Kidney (tissue), 13 donors: ENCODE measurements at regions not wholly inside any gene's neighbourhood (a gene's known extent, or its start where the extent isn't known, plus 50 kb on each side); places are given as distances from the start of the nearest gene placed in this dataset.

Source experiments
- DNase-seq, 5 donors: peaks; one replicate each; pipeline ENCODE4 v3.0.0-alpha.2; 2013 to 2020
- FAIRE-seq: peaks from 2 replicates; lab custom pipeline; 2012; peaks lifted over from hg19 to GRCh38; lab: Jason Lieb, UNC
- H3K27ac ChIP-seq, 2 donors: one replicate each; pipeline ENCODE4 v1.7.0; 2013; ENCODE audit warnings: low read depth in 2 of 2, low read length in 2 of 2, inconsistent platforms in 1 of 2
- H3K27me3 ChIP-seq: one replicate; pipeline ENCODE4 v1.7.1; 2013; ENCODE audit warnings: low read length, inconsistent platforms; ENCODE audit not compliant: control insufficient read depth, insufficient read depth
- H3K36me3 ChIP-seq, 3 donors: one replicate each; pipeline versions ENCODE4 v1.7.0 to v1.7.1; 2013; ENCODE audit warnings: low read length in 3 of 3, control low read depth in 1 of 3, inconsistent platforms in 1 of 3; ENCODE audit not compliant: insufficient read depth in 3 of 3, control insufficient read depth in 2 of 3
- H3K4me1 ChIP-seq, 3 donors: one replicate each; pipeline versions ENCODE4 v1.7.0 to v1.7.1; 2013; ENCODE audit warnings: low read length in 3 of 3, inconsistent platforms in 1 of 3, low read depth in 1 of 3; ENCODE audit not compliant: control insufficient read depth in 2 of 3, insufficient read depth in 2 of 3
- H3K4me3 ChIP-seq, 3 donors: one replicate each; pipeline versions ENCODE4 v1.7.0 to v1.8.1; 2013; ENCODE audit warnings: low read length in 3 of 3, control low read depth in 1 of 3, inconsistent platforms in 1 of 3
- H3K9ac ChIP-seq, 3 donors: one replicate each; pipeline versions ENCODE4 v1.7.0 to v1.7.1; 2013; ENCODE audit warnings: low read length in 3 of 3, control low read depth in 1 of 3, inconsistent platforms in 1 of 3
- H3K9me3 ChIP-seq, 3 donors: one replicate each; pipeline versions ENCODE4 v1.7.0 to v1.7.1; 2013; ENCODE audit warnings: low read length in 3 of 3, control low read depth in 1 of 3, inconsistent platforms in 1 of 3; ENCODE audit not compliant: control insufficient read depth in 2 of 3, insufficient read depth in 1 of 3
- CTCF ChIP-seq: IDR thresholded peaks from 3 replicates; pipeline ENCODE4 v1.5.1; 2012; ENCODE audit warnings: mild to moderate bottlenecking, moderate library complexity, borderline replicate concordance; ENCODE audit not compliant: insufficient read depth; ENCODE audit errors: extremely low read depth
- intact Hi-C: fragments of 100-400 bp; cut with DNase I; formaldehyde crosslinking; loops from one replicate; pipeline ENCODE4 v1.11.1; 2022
- donor health status: control.
- donor health status: control.
- donor health status: control.
- donor health status: control.
- donor health status: control.
- donor health status: DM: yes; HTN: yes; CAD: no.
- donor health status: Normal renal cell carcinoma (clear cell type).

GRCh38 chr18:53735526-53735925 lies 488.9 kb downstream of the MBD2 start:
- Histone ChIP-seq H3K36me3 (no peaks in the 10 kb centered on the region), H3K9me3 (peaks cover 0 to 2% (median 0%) of the 10 kb centered on the region in 3 donors), H3K27me3 (no peaks in the 10 kb centered on the region), H3K9ac (no peak overlapping the region), H3K4me1 (no peaks in the 10 kb centered on the region), H3K4me3 (no peak overlapping the region), H3K27ac (no peak overlapping the region)
- DNase-seq = no peak
- no peak for TF ChIP-seq CTCF
- no peak for FAIRE-seq
- intact Hi-C loops = no loop called here

- Histone ChIP-seq H3K27me3 (no peaks in the 10 kb centered on the region), H3K36me3 (no peaks in the 10 kb centered on the region), H3K4me3 (no peak overlapping the region), H3K4me1 (no peaks in the 10 kb centered on the region), H3K27ac (no peak overlapping the region), H3K9me3 (peaks cover 0 to 2% (median 0%) of the 10 kb centered on the region in 3 donors), H3K9ac (no peak overlapping the region)
- intact Hi-C loops = no loop called here
- DNase-seq = no peak
- FAIRE-seq = no peak
- no peak for TF ChIP-seq CTCF
Measured at GRCh38 chr18:53715243-53715853, 509.1 kb downstream of the MBD2 start.

- H3K4me3 ChIP-seq = no peak overlapping the region
- no peaks in the 10 kb centered on the region for H3K4me1 ChIP-seq
- H3K27me3 ChIP-seq = no peaks in the 10 kb centered on the region
- intact Hi-C loops = no loop called here
- H3K36me3 ChIP-seq = no peaks in the 10 kb centered on the region
- peaks cover 0 to 8% (median 0%) of the 10 kb centered on the region in 3 donors for H3K9me3 ChIP-seq
- H3K27ac ChIP-seq = no peak overlapping the region
- TF ChIP-seq CTCF = no peak
- DNase-seq = no peak
- no peak overlapping the region for H3K9ac ChIP-seq
- no peak for FAIRE-seq
Measured at GRCh38 chr18:53710080-53710479, 514.4 kb downstream of the MBD2 start.

GRCh38 chr18:53702480-53702879 lies 522.0 kb downstream of the MBD2 start:
- Histone ChIP-seq H3K4me1 (no peaks in the 10 kb centered on the region), H3K4me3 (no peak overlapping the region), H3K27ac (no peak overlapping the region), H3K9me3 (no peaks in the 10 kb centered on the region), H3K36me3 (no peaks in the 10 kb centered on the region), H3K27me3 (no peaks in the 10 kb centered on the region), H3K9ac (no peak overlapping the region)
- FAIRE-seq = no peak
- DNase-seq = no peak
- no peak for TF ChIP-seq CTCF
- intact Hi-C loops = no loop called here
